A673 (cell line): ENCODE measurements at regions not wholly inside any gene's neighbourhood (a gene's known extent, or its start where the extent isn't known, plus 50 kb on each side); places are given as distances from the start of the nearest gene placed in this dataset.

Experiments
- BruUV-seq: library from RNA; stranded (reverse); fragments of 400-500 nt; replicated peaks from 2 replicates; lab custom pipeline; 2021; lab: Mats Ljungman, UMichigan
- CTCF ChIA-PET: fragments of 300-600 bp; sonication (Branson Sonifier 250); formaldehyde crosslinking; loops from one replicate; lab custom pipeline; 2022; ENCODE audit warnings: antibody characterized with exemption; lab: Charles Lee
- POLR2A ChIA-PET: fragments of 300-600 bp; sonication (Branson Sonifier 250); formaldehyde crosslinking; loops from one replicate; lab custom pipeline; 2022; ENCODE audit warnings: antibody characterized with exemption; ENCODE audit not compliant: low non-redundant PET; lab: Charles Lee
- DNase-seq: peaks from one replicate; pipeline ENCODE4 v3.0.0-alpha.2; 2015; ENCODE audit warnings: low spot score
- H3K27ac ChIP-seq: fragments of 200-600 bp; sonication (generic); 2 replicates; pipeline ENCODE4 v1.5.1; 2016; ENCODE audit warnings: mixed run types, low read depth, mild to moderate bottlenecking, mixed read lengths, antibody characterized with exemption, low read length; ENCODE audit not compliant: poor library complexity, severe bottlenecking
- H3K27me3 ChIP-seq: fragments of 200-600 bp; sonication (generic); replicated peaks from 2 replicates; pipeline ENCODE4 v1.6.1; 2017; ENCODE audit warnings: mixed run types, low read depth, mild to moderate bottlenecking, mixed read lengths, antibody characterized with exemption, low read length; ENCODE audit not compliant: insufficient read depth, poor library complexity
- H3K36me3 ChIP-seq: fragments of 200-600 bp; sonication (generic); 2 replicates; pipeline ENCODE4 v1.6.1; 2016; ENCODE audit warnings: mixed run types, mild to moderate bottlenecking, mixed read lengths, antibody characterized with exemption, low read length; ENCODE audit not compliant: insufficient read depth, poor library complexity, severe bottlenecking
- H3K4me1 ChIP-seq: fragments of 200-600 bp; sonication (generic); 2 replicates; pipeline ENCODE4 v1.6.1; 2017; ENCODE audit warnings: mixed run types, mild to moderate bottlenecking, mixed read lengths, antibody characterized with exemption, low read length; ENCODE audit not compliant: insufficient read depth, poor library complexity, severe bottlenecking
- H3K4me3 ChIP-seq: fragments of 200-600 bp; sonication (generic); 2 replicates; pipeline ENCODE4 v1.5.1; 2016; ENCODE audit warnings: low read depth, mixed run types, mild to moderate bottlenecking, mixed read lengths, low read length; ENCODE audit not compliant: poor library complexity, severe bottlenecking
- H3K9me3 ChIP-seq: fragments of 200-600 bp; sonication (generic); 2 replicates; pipeline ENCODE4 v1.6.1; 2016; ENCODE audit warnings: mixed run types, low read depth, mild to moderate bottlenecking, mixed read lengths, antibody characterized with exemption, low read length; ENCODE audit not compliant: poor library complexity, severe bottlenecking
- EZH2 ChIP-seq: fragments of 200-600 bp; sonication (generic); IDR thresholded peaks from 2 replicates; pipeline ENCODE4 v1.6.1; 2017; ENCODE audit warnings: borderline replicate concordance, low read depth, mild to moderate bottlenecking, mixed read lengths, antibody characterized with exemption, low read length; ENCODE audit not compliant: poor library complexity, severe bottlenecking
- intact Hi-C: fragments of 100-400 bp; cut with micrococcal nuclease; formaldehyde crosslinking; loops from one replicate; pipeline ENCODE4 v1.10.0; 2022; ENCODE audit not compliant: unreplicated experiment
- TF ChIP-seq, protein P1 (sequence below): fragments of 300-800, 200-600 bp; sonication (generic); conservative IDR thresholded peaks from 2 replicates; pipeline ENCODE4 v1.5.1; 2017; ENCODE audit warnings: low read depth, mild to moderate bottlenecking, antibody characterized with exemption, low read length, moderate library complexity, mixed read lengths

DNA sequence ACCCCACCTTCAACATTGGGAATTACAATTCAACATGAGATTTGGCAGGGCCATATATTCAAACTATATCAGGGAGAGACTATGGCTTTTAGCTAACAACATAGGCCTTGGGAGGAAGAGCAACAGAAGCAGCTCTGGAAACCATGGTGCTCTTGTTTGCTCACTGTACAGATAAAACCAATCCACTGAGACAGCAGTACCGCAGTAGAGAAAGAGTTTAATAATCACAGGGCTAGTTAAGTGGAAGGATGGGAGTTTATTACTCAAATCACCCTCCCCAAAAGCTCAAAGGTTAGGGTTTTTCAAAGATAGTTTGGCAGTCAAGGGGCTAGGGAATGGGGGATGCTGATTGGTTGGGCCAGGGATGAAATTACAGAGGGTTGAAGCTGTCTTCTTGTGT lies 52.7 kb upstream of the CRHR1 start:
- POLR2A ChIA-PET, result no interaction called here
- Histone ChIP-seq H3K36me3 (no peaks in the 10 kb centered on the region), H3K4me1 (no peaks in the 10 kb centered on the region), H3K9me3 (no peaks in the 10 kb centered on the region), H3K27ac (no peak overlapping the region), H3K4me3 (no peak overlapping the region), H3K27me3 (no peaks in the 10 kb centered on the region)
- intact Hi-C loops, result no loop called here
- CTCF ChIA-PET, result no interaction called here
- BruUV-seq, result no TSS peak
- no peak for TF ChIP-seq EZH2
- TF ChIP-seq, protein P1, sequence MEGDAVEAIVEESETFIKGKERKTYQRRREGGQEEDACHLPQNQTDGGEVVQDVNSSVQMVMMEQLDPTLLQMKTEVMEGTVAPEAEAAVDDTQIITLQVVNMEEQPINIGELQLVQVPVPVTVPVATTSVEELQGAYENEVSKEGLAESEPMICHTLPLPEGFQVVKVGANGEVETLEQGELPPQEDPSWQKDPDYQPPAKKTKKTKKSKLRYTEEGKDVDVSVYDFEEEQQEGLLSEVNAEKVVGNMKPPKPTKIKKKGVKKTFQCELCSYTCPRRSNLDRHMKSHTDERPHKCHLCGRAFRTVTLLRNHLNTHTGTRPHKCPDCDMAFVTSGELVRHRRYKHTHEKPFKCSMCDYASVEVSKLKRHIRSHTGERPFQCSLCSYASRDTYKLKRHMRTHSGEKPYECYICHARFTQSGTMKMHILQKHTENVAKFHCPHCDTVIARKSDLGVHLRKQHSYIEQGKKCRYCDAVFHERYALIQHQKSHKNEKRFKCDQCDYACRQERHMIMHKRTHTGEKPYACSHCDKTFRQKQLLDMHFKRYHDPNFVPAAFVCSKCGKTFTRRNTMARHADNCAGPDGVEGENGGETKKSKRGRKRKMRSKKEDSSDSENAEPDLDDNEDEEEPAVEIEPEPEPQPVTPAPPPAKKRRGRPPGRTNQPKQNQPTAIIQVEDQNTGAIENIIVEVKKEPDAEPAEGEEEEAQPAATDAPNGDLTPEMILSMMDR, result no peak
- no peak for DNase-seq

- H3K4me1 ChIP-seq, result no peaks in the 10 kb centered on the region
- no peaks in the 10 kb centered on the region for H3K27me3 ChIP-seq
- H3K9me3 ChIP-seq, result no peaks in the 10 kb centered on the region
- CTCF ChIA-PET, result no interaction called here
- intact Hi-C loops, result no loop called here
- no peak overlapping the region for H3K4me3 ChIP-seq
- no peaks in the 10 kb centered on the region for H3K36me3 ChIP-seq
- H3K27ac ChIP-seq, result no peak overlapping the region
- no peak for DNase-seq
- TF ChIP-seq, protein P1, result no peak
- no peak for TF ChIP-seq EZH2
- BruUV-seq, result no TSS peak
- POLR2A ChIA-PET, result no interaction called here
Measured at GRCh38 chr17:45732926-45733505, 51.1 kb upstream of the CRHR1 start.

DNA sequence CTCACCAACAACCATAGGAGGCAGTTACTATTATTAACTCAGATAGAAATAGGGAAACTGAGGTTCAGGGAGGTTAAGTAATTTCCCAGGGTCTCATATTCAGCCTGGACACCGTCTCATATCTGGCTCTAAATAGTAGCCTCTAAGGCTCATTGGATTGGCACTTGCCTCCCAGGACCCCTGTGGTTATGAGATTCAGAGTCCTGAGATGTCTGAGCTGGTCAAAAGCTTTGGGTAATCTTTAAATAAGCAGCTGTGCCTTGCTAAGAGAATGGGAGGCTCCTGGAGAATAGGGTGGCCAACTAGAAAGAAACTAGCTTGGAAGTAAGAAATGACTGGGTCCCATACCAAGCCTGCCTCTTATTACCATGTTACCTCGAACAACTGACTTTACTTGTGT lies 50.3 kb upstream of the CRHR1 start:
- no TSS peak for BruUV-seq
- CTCF ChIA-PET, result no interaction called here
- Histone ChIP-seq H3K27ac (no peak overlapping the region), H3K9me3 (no peaks in the 10 kb centered on the region), H3K4me3 (no peak overlapping the region), H3K27me3 (no peaks in the 10 kb centered on the region), H3K4me1 (no peaks in the 10 kb centered on the region), H3K36me3 (no peaks in the 10 kb centered on the region)
- DNase-seq, result no peak
- TF ChIP-seq, protein P1, result no peak
- no peak for TF ChIP-seq EZH2
- intact Hi-C loops, result no loop called here
- POLR2A ChIA-PET, result no interaction called here
